IMR-90 (cell line): ENCODE measurements at regions not wholly inside any gene's neighbourhood (a gene's known extent, or its start where the extent isn't known, plus 50 kb on each side); places are given as distances from the start of the nearest gene placed in this dataset.

ENCODE experiments used
- ATAC-seq: fragments of 200-7000 bp; cut with Tn5 transposase; 2 replicates; pipeline ENCODE4 v1.9.1; 2020; ENCODE audit warnings: low read depth, mild to moderate bottlenecking, moderate library complexity
- BruUV-seq: library from RNA; stranded (reverse); fragments of 400-500 nt; replicated peaks from 2 replicates; lab custom pipeline; 2021; lab: Mats Ljungman, UMichigan
- CTCF ChIA-PET: fragments of 300-600 bp; formaldehyde crosslinking; extraction: SDS; loops from one replicate; lab custom pipeline; 2021; ENCODE audit warnings: antibody characterized with exemption; lab: Yijun Ruan, JAX
- POLR2A ChIA-PET: fragments of 300-600 bp; sonication (Branson Sonifier 250); formaldehyde crosslinking; loops from one replicate; lab custom pipeline; 2022; ENCODE audit warnings: antibody characterized with exemption; ENCODE audit not compliant: unreplicated experiment; lab: Charles Lee
- DNase-seq: peaks from one replicate; pipeline ENCODE4 v3.0.0; 2013
- H2AFZ ChIP-seq: replicated peaks from 2 replicates; pipeline ENCODE3; 2013; ENCODE audit warnings: low read length, mild to moderate bottlenecking; ENCODE audit not compliant: poor library complexity
- H2AK5ac ChIP-seq: 2 replicates; pipeline ENCODE4 v1.6.1; 2013; ENCODE audit warnings: low read depth, low read length, inconsistent platforms
- H2AK9ac ChIP-seq: replicated peaks from 2 replicates; pipeline ENCODE3; 2013; ENCODE audit warnings: mild to moderate bottlenecking, low read depth, low read length, moderate library complexity; ENCODE audit not compliant: poor library complexity
- H2BK120ac ChIP-seq: 2 replicates; pipeline ENCODE4 v1.6.1; 2013; ENCODE audit warnings: low read depth, low read length, inconsistent platforms
- H2BK15ac ChIP-seq: 3 replicates; pipeline ENCODE4 v1.6.1; 2013; ENCODE audit warnings: low read depth, low read length, inconsistent platforms
- H2BK20ac ChIP-seq: 2 replicates; pipeline ENCODE4 v1.6.1; 2013; ENCODE audit warnings: low read depth, mild to moderate bottlenecking, inconsistent platforms, low read length, moderate library complexity
- H2BK5ac ChIP-seq: 2 replicates; pipeline ENCODE4 v1.6.1; 2013; ENCODE audit warnings: mild to moderate bottlenecking, low read depth, low read length, inconsistent platforms; ENCODE audit not compliant: poor library complexity, severe bottlenecking
- H3K14ac ChIP-seq: replicated peaks from 2 replicates; pipeline ENCODE4 v1.6.1; 2013; ENCODE audit warnings: low read depth, low read length, inconsistent platforms
- H3K18ac ChIP-seq: 2 replicates; pipeline ENCODE4 v1.6.1; 2013; ENCODE audit warnings: low read depth, low read length, control low read depth
- H3K23ac ChIP-seq: 2 replicates; pipeline ENCODE4 v1.6.1; 2013; ENCODE audit warnings: low read depth, low read length, inconsistent platforms
- H3K27ac ChIP-seq: 2 replicates; pipeline ENCODE4 v1.5.1; 2013; ENCODE audit warnings: mild to moderate bottlenecking, control low read depth, low read length; ENCODE audit not compliant: insufficient read depth
- H3K27me3 ChIP-seq: 2 replicates; pipeline ENCODE4 v1.6.1; 2013; ENCODE audit warnings: low read length; ENCODE audit not compliant: control insufficient read depth, insufficient read depth
- H3K36me3 ChIP-seq: 2 replicates; pipeline ENCODE4 v1.6.1; 2013; ENCODE audit warnings: low read length, mixed read lengths; ENCODE audit not compliant: control insufficient read depth, insufficient read depth
- H3K4ac ChIP-seq: 2 replicates; pipeline ENCODE4 v1.6.1; 2013; ENCODE audit warnings: low read depth, low read length, inconsistent platforms
- H3K4me1 ChIP-seq: 2 replicates; pipeline ENCODE4 v1.6.1; 2013; ENCODE audit warnings: low read length, mixed read lengths; ENCODE audit not compliant: control insufficient read depth, insufficient read depth
- H3K4me2 ChIP-seq: 2 replicates; pipeline ENCODE4 v1.6.1; 2013; ENCODE audit warnings: low read depth, mild to moderate bottlenecking, control low read depth, low read length, moderate library complexity
- H3K4me3 ChIP-seq: 2 replicates; pipeline ENCODE4 v1.5.1; 2013; ENCODE audit warnings: low read depth, mild to moderate bottlenecking, control low read depth, low read length, moderate library complexity; ENCODE audit not compliant: insufficient read depth
- H3K56ac ChIP-seq: 2 replicates; pipeline ENCODE4 v1.6.1; 2013; ENCODE audit warnings: low read length, inconsistent platforms; ENCODE audit not compliant: insufficient read depth; ENCODE audit errors: extremely low read depth
- H3K79me1 ChIP-seq, 2 experiments: 2 replicates each; pipeline ENCODE4 v1.6.1; 2013; ENCODE audit warnings: low read length in 2 of 2, inconsistent platforms in 1 of 2, low read depth in 1 of 2
- H3K9ac ChIP-seq: 2 replicates; pipeline ENCODE4 v1.6.1; 2013; ENCODE audit warnings: low read depth, low read length, control low read depth
- H3K9me1 ChIP-seq: 2 replicates; pipeline ENCODE4 v1.6.1; 2013; ENCODE audit warnings: low read length, inconsistent platforms; ENCODE audit not compliant: insufficient read depth
- H3K9me3 ChIP-seq: 2 replicates; pipeline ENCODE4 v1.6.1; 2013; ENCODE audit warnings: low read length; ENCODE audit not compliant: control insufficient read depth, insufficient read depth
- H4K20me1 ChIP-seq: 2 replicates; pipeline ENCODE4 v1.6.1; 2013; ENCODE audit warnings: low read length, inconsistent platforms; ENCODE audit not compliant: insufficient read depth
- H4K5ac ChIP-seq: 2 replicates; pipeline ENCODE4 v1.6.1; 2013; ENCODE audit warnings: mild to moderate bottlenecking, low read depth, low read length, control low read depth
- H4K8ac ChIP-seq, 2 experiments: 2 replicates each; pipeline ENCODE4 v1.6.1; 2013; ENCODE audit warnings: low read depth in 2 of 2, low read length in 2 of 2, control low read depth in 1 of 2, inconsistent platforms in 1 of 2
- H4K91ac ChIP-seq: 2 replicates; pipeline ENCODE4 v1.6.1; 2013; ENCODE audit warnings: low read depth, low read length, inconsistent platforms; ENCODE audit not compliant: insufficient read depth
- MAZ ChIP-seq: IDR thresholded peaks from 2 replicates; pipeline ENCODE4 v1.6.1; 2012; ENCODE audit warnings: low read depth, mild to moderate bottlenecking, low read length, improper control_type of control experiment, moderate library complexity, borderline replicate concordance
- RAD21 ChIP-seq: IDR thresholded peaks from 2 replicates; pipeline ENCODE4 v1.6.1; 2012; ENCODE audit warnings: low read length, improper control_type of control experiment
- WGBS, 2 experiments: methylation state at CpG; one replicate each; pipeline versions ENCODE4 v1.1.5 to v1.1.7; 2013; ENCODE audit warnings: missing lambda C conversion rate in 2 of 2; ENCODE audit not compliant: insufficient read length in 1 of 2; ENCODE audit errors: extremely low coverage in 2 of 2; 5-methylcytosine and 5-hydroxymethylcytosine counted together
- dilution Hi-C: fragments of 300-500 bp; cut with HindIII; formaldehyde crosslinking; loops from one replicate; pipeline ENCODE4 v1.14.3; 2018; ENCODE audit warnings: low sequenced_read_pairs; ENCODE audit not compliant: unreplicated experiment
- in situ Hi-C: fragments of 300-500 bp; cut with MboI; formaldehyde crosslinking; loops from 3 replicates; pipeline ENCODE4 v1.14.3; 2019; ENCODE audit warnings: low sequenced_read_pairs, inconsistent platforms, mixed read lengths
- intact Hi-C: fragments of 100-400 bp; cut with micrococcal nuclease; formaldehyde crosslinking; loops from 2 replicates; pipeline ENCODE4 v1.10.0; 2022
- TF ChIP-seq, protein P1 (sequence below): conservative IDR thresholded peaks from 2 replicates; pipeline ENCODE4 v1.5.1; 2012; ENCODE audit warnings: mild to moderate bottlenecking, low read depth, low read length, improper control_type of control experiment

DNA sequence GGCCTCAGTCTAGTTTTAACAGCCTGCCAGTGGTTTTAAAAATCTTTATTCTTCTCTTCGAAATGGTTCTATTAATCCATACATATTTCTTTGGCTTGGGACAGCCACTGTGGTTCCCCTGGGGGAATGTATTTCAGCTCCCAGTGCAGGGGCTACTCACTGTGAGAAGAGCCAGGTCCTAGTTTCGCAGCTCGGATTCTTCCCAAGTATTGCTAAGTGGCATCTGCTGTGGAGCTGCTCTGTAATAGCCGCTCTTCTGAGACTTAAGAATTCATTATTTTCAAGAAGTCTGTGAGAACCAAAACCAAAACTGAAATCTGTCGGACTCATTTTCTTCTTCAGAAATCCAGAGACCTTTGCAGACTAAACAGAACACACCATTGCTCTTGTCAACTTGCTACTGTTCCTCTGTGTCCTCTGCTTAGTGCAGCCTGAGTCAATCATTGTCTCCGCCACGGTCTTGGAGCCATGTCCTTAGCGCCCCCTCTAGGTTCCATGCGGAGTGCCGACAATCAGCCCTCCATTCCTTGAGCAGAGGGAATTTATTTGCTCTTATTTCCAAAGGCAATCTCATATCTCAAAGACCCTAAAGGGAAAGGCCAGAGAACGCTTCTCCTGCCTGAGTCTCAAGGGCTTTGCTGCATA is 478.2 kb downstream of the SPATA31D1 start:
- Histone ChIP-seq H4K91ac (no peak overlapping the region), H3K4me3 (no peak overlapping the region), H3K9ac (no peak overlapping the region), H2BK20ac (no peak overlapping the region), H3K27me3 (no peaks in the 10 kb centered on the region), H4K20me1 (no peaks in the 10 kb centered on the region), H4K5ac (no peak overlapping the region), H2AK5ac (no peak overlapping the region), H3K27ac (no peak overlapping the region), H3K14ac (no peak overlapping the region), H2BK120ac (no peak overlapping the region), H3K4me1 (no peaks in the 10 kb centered on the region), H2AK9ac (no peak overlapping the region), H2BK15ac (no peak overlapping the region), H4K8ac (no peak overlapping the region), H3K4ac (no peak overlapping the region), H3K4me2 (no peak overlapping the region), H2BK5ac (no peak overlapping the region), H3K9me1 (no peaks in the 10 kb centered on the region), H3K18ac (no peak overlapping the region), H3K9me3 (no peaks in the 10 kb centered on the region), H3K23ac (no peak overlapping the region), H3K56ac (no peak overlapping the region), H2AFZ (no peak overlapping the region), H3K79me1 (no peaks in the 10 kb centered on the region), H3K36me3 (no peaks in the 10 kb centered on the region)
- POLR2A ChIA-PET, result no interaction called here
- in situ Hi-C loops (no loop called here), intact Hi-C loops (no loop called here), dilution Hi-C loops (no loop called here)
- CTCF ChIA-PET, result no interaction called here
- no TSS peak for BruUV-seq
- no CpG with 5 or more reads among the region's 11 CpGs for WGBS, 2 experiments
- DNase-seq, result peak; percentile 4
- TF ChIP-seq RAD21, result peak; percentile 20
- no peak for TF ChIP-seq MAZ
- TF ChIP-seq, protein P1, sequence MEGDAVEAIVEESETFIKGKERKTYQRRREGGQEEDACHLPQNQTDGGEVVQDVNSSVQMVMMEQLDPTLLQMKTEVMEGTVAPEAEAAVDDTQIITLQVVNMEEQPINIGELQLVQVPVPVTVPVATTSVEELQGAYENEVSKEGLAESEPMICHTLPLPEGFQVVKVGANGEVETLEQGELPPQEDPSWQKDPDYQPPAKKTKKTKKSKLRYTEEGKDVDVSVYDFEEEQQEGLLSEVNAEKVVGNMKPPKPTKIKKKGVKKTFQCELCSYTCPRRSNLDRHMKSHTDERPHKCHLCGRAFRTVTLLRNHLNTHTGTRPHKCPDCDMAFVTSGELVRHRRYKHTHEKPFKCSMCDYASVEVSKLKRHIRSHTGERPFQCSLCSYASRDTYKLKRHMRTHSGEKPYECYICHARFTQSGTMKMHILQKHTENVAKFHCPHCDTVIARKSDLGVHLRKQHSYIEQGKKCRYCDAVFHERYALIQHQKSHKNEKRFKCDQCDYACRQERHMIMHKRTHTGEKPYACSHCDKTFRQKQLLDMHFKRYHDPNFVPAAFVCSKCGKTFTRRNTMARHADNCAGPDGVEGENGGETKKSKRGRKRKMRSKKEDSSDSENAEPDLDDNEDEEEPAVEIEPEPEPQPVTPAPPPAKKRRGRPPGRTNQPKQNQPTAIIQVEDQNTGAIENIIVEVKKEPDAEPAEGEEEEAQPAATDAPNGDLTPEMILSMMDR, result peak; percentile 18; the same call in 1 of the 2 replicates
- no peak for ATAC-seq
